CD14-positive monocyte (primary cell): ENCODE measurements at regions not wholly inside any gene's neighbourhood (a gene's known extent, or its start where the extent isn't known, plus 50 kb on each side); places are given as distances from the start of the nearest gene placed in this dataset.

ENCODE experiments used
- DNase-seq, 3 donors: peaks; one replicate each; pipeline ENCODE4 v3.0.0-alpha.2; 2011 to 2022
- H2AFZ ChIP-seq: 2 replicates; pipeline ENCODE4 v1.6.0; 2012; ENCODE audit warnings: mild to moderate bottlenecking, low read depth, low read length, inconsistent platforms; ENCODE audit not compliant: insufficient read depth, poor library complexity, severe bottlenecking
- H3K27ac ChIP-seq, 2 donors: 1 replicate in 1 of 2; 2 replicates in 1 of 2; pipeline ENCODE4 v1.5.1; 2012 to 2013; ENCODE audit warnings: low read length in 2 of 2, control low read depth in 1 of 2, inconsistent platforms in 1 of 2, low read depth in 1 of 2, mild to moderate bottlenecking in 1 of 2
- H3K27me3 ChIP-seq, 2 donors: one replicate each; pipeline versions ENCODE4 v1.6.0 to v1.6.1; 2011 to 2013; ENCODE audit warnings: low read length in 2 of 2; ENCODE audit not compliant: control insufficient read depth in 2 of 2, insufficient read depth in 2 of 2
- H3K36me3 ChIP-seq, 2 donors: replicated peaks in 1 of 2; 1 replicate in 1 of 2; 2 replicates in 1 of 2; pipeline versions ENCODE4 v1.5.1 to v1.6.1; 2012 to 2013; ENCODE audit warnings: low read length in 2 of 2, control low read depth in 1 of 2, inconsistent platforms in 1 of 2, mild to moderate bottlenecking in 1 of 2; ENCODE audit not compliant: insufficient read depth in 2 of 2, control insufficient read depth in 1 of 2
- H3K4me1 ChIP-seq, 2 donors: 1 replicate in 1 of 2; 2 replicates in 1 of 2; pipeline versions ENCODE4 v1.5.1 to v1.6.1; 2012 to 2013; ENCODE audit warnings: low read length in 2 of 2, control low read depth in 1 of 2, inconsistent platforms in 1 of 2, mild to moderate bottlenecking in 1 of 2, moderate library complexity in 1 of 2; ENCODE audit not compliant: insufficient read depth in 2 of 2, control insufficient read depth in 1 of 2
- H3K4me2 ChIP-seq: replicated peaks from 2 replicates; pipeline ENCODE3; 2012; ENCODE audit warnings: low read length, moderate library complexity, mild to moderate bottlenecking; ENCODE audit not compliant: poor library complexity, severe bottlenecking; ENCODE audit errors: extremely low read depth
- H3K4me3 ChIP-seq, 3 experiments: fragments of 200-600 bp in 1 of 3; sonication (generic) in 1 of 3; replicated peaks in 1 of 3; 1 replicate in 2 of 3; 2 replicates in 1 of 3; pipeline ENCODE4 v1.5.1; 2011 to 2013; ENCODE audit warnings: low read length in 3 of 3, mild to moderate bottlenecking in 3 of 3, control low read depth in 2 of 3, low read depth in 2 of 3, inconsistent platforms in 1 of 3, moderate library complexity in 1 of 3
- H3K79me2 ChIP-seq: 2 replicates; pipeline ENCODE4 v1.6.0; 2012; ENCODE audit warnings: mild to moderate bottlenecking, control low read depth, inconsistent platforms, low read length, moderate library complexity; ENCODE audit not compliant: insufficient read depth
- H3K9ac ChIP-seq: 2 replicates; pipeline ENCODE4 v1.6.0; 2017; ENCODE audit warnings: low read length, mild to moderate bottlenecking; ENCODE audit not compliant: insufficient read depth, poor library complexity, severe bottlenecking
- H3K9me3 ChIP-seq, 2 donors: replicated peaks in 1 of 2; 1 replicate in 1 of 2; 2 replicates in 1 of 2; pipeline versions ENCODE4 v1.5.1 to v1.6.1; 2012 to 2013; ENCODE audit warnings: low read length in 2 of 2, control low read depth in 1 of 2; ENCODE audit not compliant: control insufficient read depth in 1 of 2, insufficient read depth in 1 of 2
- H4K20me1 ChIP-seq: 2 replicates; pipeline ENCODE4 v1.6.0; 2012; ENCODE audit warnings: mild to moderate bottlenecking, low read length, control low read depth, moderate library complexity; ENCODE audit not compliant: insufficient read depth
- H3K27ac Mint-ChIP-seq, 7 donors: one replicate each; pipeline ENCODE4 v1.8.0; 2020; ENCODE audit warnings: mild to moderate bottlenecking in 7 of 7, mixed read lengths in 7 of 7, moderate library complexity in 6 of 7, inconsistent platforms in 2 of 7
- H3K27me3 Mint-ChIP-seq, 3 donors: one replicate each; pipeline ENCODE4 v1.8.0; 2021 to 2022; ENCODE audit warnings: low read depth in 3 of 3, mild to moderate bottlenecking in 3 of 3, mixed read lengths in 3 of 3, moderate library complexity in 3 of 3, inconsistent platforms in 1 of 3
- H3K36me3 Mint-ChIP-seq, 2 donors: one replicate each; pipeline ENCODE4 v1.8.0; 2020; ENCODE audit warnings: mixed read lengths in 2 of 2, inconsistent platforms in 1 of 2, mild to moderate bottlenecking in 1 of 2
- H3K4me1 Mint-ChIP-seq: one replicate; pipeline ENCODE4 v1.8.0; 2020; ENCODE audit warnings: mild to moderate bottlenecking, mixed read lengths
- H3K4me3 Mint-ChIP-seq, 2 donors: one replicate each; pipeline ENCODE4 v1.8.0; 2020; ENCODE audit warnings: mild to moderate bottlenecking in 2 of 2, mixed read lengths in 2 of 2, moderate library complexity in 1 of 2
- H3K9me3 Mint-ChIP-seq, 7 donors: one replicate each; pipeline ENCODE4 v1.8.0; 2020 to 2022; ENCODE audit warnings: mixed read lengths in 7 of 7, mild to moderate bottlenecking in 6 of 7, moderate library complexity in 6 of 7, inconsistent platforms in 2 of 7
- WGBS: methylation state at CpG from one replicate; pipeline ENCODE4 v1.1.5; 2013; ENCODE audit warnings: missing lambda C conversion rate; ENCODE audit not compliant: insufficient coverage; 5-methylcytosine and 5-hydroxymethylcytosine counted together
- intact Hi-C, 2 donors: fragments of 100-400 bp; cut with micrococcal nuclease; formaldehyde crosslinking; loops; one replicate each; pipeline versions ENCODE4 v1.15.0 to v1.15.1; 2023
- TF ChIP-seq, protein P1 (sequence below): fragments of 200-600 bp; IDR thresholded peaks from one replicate; pipeline ENCODE4 v1.8.0; 2022; ENCODE audit warnings: antibody characterized with exemption, mild to moderate bottlenecking

- Histone ChIP-seq H3K9ac (no peak overlapping the region), H3K79me2 (no peaks in the 10 kb centered on the region), H3K36me3 (no peaks in the 10 kb centered on the region), H3K4me1 (no peaks in the 10 kb centered on the region), H3K27ac (no peak overlapping the region), H4K20me1 (no peaks in the 10 kb centered on the region), H2AFZ (no peak overlapping the region), H3K4me3 (no peak overlapping the region), H3K9me3 (peaks cover 7 to 15% of the 10 kb centered on the region in 2 donors), H3K4me2 (no peak overlapping the region), H3K27me3 (no peaks in the 10 kb centered on the region)
- Mint-ChIP-seq H3K27ac (no peak overlapping the region), H3K4me3 (no peak overlapping the region), H3K36me3 (no peaks in the 10 kb centered on the region), H3K9me3 (peaks cover 2 to 12% (median 5%) of the 10 kb centered on the region in 7 donors), H3K4me1 (no peaks in the 10 kb centered on the region), H3K27me3 (no peaks in the 10 kb centered on the region)
- DNase-seq: no peak
- intact Hi-C loops: no loop called here
- TF ChIP-seq, protein P1, sequence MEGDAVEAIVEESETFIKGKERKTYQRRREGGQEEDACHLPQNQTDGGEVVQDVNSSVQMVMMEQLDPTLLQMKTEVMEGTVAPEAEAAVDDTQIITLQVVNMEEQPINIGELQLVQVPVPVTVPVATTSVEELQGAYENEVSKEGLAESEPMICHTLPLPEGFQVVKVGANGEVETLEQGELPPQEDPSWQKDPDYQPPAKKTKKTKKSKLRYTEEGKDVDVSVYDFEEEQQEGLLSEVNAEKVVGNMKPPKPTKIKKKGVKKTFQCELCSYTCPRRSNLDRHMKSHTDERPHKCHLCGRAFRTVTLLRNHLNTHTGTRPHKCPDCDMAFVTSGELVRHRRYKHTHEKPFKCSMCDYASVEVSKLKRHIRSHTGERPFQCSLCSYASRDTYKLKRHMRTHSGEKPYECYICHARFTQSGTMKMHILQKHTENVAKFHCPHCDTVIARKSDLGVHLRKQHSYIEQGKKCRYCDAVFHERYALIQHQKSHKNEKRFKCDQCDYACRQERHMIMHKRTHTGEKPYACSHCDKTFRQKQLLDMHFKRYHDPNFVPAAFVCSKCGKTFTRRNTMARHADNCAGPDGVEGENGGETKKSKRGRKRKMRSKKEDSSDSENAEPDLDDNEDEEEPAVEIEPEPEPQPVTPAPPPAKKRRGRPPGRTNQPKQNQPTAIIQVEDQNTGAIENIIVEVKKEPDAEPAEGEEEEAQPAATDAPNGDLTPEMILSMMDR: no peak
- WGBS: 100% methylated on average over 1 of the region's 4 CpGs
These were observed 824.6 kb upstream of the SEMA6D start for GRCh38 chr15:46892621-46893160.

GRCh38 chr15:46894644-46895043 lies 822.7 kb upstream of the SEMA6D start:
- intact Hi-C loops: no loop called here
- no peak for DNase-seq
- Histone ChIP-seq H3K9me3 (peaks cover 7 to 15% of the 10 kb centered on the region in 2 donors), H3K4me3 (no peak overlapping the region), H4K20me1 (no peaks in the 10 kb centered on the region), H3K4me1 (no peaks in the 10 kb centered on the region), H3K27me3 (no peaks in the 10 kb centered on the region), H3K36me3 (no peaks in the 10 kb centered on the region), H3K79me2 (no peaks in the 10 kb centered on the region), H3K9ac (no peak overlapping the region), H3K4me2 (no peak overlapping the region), H3K27ac (no peak overlapping the region), H2AFZ (no peak overlapping the region)
- H3K4me1 Mint-ChIP-seq: no peaks in the 10 kb centered on the region
- no peaks in the 10 kb centered on the region for H3K36me3 Mint-ChIP-seq
- no peak overlapping the region for H3K4me3 Mint-ChIP-seq
- H3K27ac Mint-ChIP-seq: no peak overlapping the region
- WGBS: 96% methylated on average over 9 of the region's 10 CpGs
- TF ChIP-seq, protein P1: no peak
- H3K9me3 Mint-ChIP-seq: peaks cover 2 to 12% (median 4%) of the 10 kb centered on the region in 7 donors
- no peaks in the 10 kb centered on the region for H3K27me3 Mint-ChIP-seq
